T-helper 2 cell treated with Interferon-gamma antibody and Interleukin-4, amounts not matched to agents 100 ng/mL and 5 ng/mL, for 36 hours (primary cell): ENCODE measurements at regions not wholly inside any gene's neighbourhood (a gene's known extent, or its start where the extent isn't known, plus 50 kb on each side); places are given as distances from the start of the nearest gene placed in this dataset.

Experiments used
- intact Hi-C: fragments of 100-400 bp; cut with micrococcal nuclease; formaldehyde crosslinking; loops from one replicate; pipeline ENCODE4 v1.15.1; 2023

DNA sequence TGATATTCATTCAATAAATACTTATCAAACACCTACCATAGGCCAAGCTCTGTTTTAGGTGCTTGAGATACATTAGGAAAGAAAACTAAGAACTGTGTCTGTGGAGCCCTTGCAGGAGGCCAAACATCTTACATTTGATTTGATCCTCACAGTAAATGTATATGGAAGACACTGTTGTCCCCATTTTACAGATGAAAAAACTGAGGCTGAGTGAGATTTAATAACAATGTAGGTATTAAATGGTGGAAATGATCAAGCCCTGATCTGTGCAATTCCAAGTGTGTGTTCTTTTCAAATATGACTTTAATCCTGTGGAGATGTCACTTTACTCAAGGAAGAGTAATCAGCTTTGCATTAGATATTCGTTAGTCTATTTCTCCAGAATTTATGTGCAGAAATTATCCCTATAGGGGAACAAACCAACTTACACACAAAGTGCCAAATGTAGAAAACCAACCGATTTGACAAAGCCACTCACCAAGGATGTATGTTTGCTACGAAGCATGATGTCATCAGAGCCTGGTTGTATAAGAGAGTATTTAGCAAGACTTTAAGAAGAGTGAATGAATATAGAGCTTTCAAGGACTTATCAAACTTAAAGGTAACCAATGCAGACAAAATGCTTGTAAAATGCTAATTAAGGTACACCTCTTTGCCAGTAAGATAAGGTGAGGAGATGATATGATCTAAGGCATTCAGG is 153.9 kb upstream of the NFIB start:
- intact Hi-C loops: loop anchor here (5.0 kb wide), 1 partner anchor 299 kb away; no protein-coding TSS in a partner anchor

DNA sequence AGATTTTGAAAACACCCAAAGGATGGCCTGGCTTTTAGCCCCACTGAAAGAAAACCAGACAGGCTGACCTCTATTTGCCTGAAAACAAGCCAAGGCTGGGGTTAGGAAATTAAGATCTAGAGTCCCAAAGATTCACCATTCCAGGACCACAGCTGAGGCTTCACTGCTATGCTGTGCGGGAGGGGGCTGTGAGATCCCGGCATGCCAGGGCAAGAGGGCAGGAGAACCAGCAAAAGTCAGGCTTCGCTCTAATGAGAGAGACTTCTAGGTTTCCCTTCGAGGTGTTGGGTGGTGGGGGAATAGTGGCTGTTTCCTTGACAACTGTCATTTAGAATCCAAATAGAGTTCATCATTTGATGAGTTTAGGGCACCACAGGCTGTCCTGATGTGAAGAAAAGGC is 152.9 kb upstream of the NFIB start:
- intact Hi-C loops: loop anchor here (5.0 kb wide), 1 partner anchor 300 kb away; no protein-coding TSS in a partner anchor

GRCh38 chr9:14466429-14466818 is 152.5 kb upstream of the NFIB start:
- intact Hi-C loops: loop anchor here (5.0 kb wide), 1 partner anchor 301 kb away; no protein-coding TSS in a partner anchor

- intact Hi-C loops: no loop called here
Measured at GRCh38 chr9:14462950-14463349, 149.0 kb upstream of the NFIB start.

DNA sequence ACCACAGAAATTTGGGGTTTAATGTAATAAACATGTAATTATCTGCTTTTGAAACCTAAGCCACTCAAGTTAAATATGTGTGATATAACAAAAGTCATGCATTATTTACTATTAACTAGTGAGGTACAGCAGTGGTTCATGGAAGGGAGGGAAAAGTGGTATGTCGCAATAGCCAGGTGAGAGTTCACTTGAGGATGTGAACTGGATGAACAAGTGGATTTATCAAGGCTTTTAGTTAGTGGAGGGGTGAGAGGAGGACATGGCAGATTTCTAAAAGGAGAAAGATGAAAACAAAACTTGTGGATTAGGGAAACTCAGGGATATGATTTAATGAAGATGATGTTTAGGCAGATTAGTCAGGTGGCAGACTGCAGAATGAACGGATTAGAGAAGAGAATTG is 141.3 kb upstream of the NFIB start:
- intact Hi-C loops: no loop called here

DNA sequence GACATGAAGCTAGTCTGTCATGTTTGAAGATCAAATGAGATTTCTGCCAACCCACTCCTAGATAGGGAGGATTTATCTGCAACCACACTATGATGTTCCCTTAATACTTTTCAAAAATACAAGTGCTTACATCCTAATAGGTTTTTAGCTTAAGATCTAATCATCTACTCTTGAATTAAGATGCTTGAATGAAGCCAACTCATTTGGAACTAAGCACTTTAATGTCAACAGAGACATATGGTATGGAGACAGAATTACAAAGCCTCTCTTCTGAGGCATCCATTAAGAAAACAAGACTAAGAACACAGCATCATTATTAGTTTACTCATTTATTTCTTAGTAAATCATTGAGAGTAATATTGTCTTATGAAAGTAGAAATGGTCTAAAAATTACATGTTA is 139.3 kb upstream of the NFIB start:
- intact Hi-C loops: no loop called here

DNA sequence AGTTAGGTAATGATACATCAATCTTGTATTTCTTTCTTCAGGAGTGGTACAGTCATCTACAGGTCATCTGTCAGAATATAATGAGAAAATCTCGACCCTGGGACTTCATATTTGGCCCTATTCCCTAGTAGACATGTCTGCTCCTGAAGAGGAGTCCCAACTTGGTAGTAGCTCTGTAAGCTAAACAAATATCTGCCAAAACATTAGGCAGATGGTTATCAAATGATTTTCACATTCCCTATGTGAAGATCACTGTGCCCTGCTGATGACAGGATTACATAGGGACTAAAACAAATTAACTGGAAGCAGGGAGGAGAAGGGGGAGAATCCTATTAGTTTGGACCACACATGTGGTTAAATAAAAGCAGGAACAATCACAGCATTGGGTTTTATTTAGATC is 138.6 kb upstream of the NFIB start:
- intact Hi-C loops: no loop called here

GRCh38 chr9:14451949-14452348 is 138.0 kb upstream of the NFIB start:
- intact Hi-C loops: no loop called here

DNA sequence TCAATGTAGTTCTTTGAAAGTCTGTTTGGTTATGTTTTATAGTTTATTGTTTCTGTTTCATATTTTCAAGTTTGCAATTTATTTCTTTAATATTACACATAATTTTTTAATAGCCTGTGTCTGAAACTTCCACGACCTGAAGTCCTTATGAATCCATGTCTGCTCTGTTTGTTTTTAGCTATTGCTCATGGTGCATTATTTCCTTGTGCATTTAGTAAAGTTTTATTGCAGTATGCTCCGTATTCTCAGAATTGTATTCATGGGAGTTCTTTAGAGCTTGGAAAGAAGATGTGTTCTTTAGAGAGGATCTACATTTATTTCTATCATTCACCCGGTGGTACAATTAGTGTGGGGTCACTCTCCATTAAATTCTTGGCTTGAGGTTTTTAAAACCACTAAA is 133.2 kb upstream of the NFIB start:
- intact Hi-C loops: no loop called here

DNA sequence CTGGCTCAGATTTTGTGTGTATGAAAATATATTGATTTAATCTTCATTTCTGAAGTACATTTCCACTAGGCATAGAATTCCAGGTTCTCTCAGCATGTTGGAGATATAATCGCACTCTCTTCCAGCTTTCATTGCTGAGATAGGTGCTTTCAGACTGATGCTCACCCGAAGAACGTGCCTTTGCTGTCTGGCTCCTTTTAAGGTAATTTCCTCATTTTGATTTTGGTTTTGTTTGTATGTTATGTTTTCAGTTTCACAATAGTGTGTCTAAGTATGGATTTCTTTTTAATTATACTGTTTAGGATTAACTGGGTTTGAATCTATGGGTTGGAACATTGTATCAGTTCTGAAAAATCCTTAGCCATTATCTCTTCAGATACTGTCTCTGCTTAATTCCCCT is 132.0 kb upstream of the NFIB start:
- intact Hi-C loops: no loop called here

DNA sequence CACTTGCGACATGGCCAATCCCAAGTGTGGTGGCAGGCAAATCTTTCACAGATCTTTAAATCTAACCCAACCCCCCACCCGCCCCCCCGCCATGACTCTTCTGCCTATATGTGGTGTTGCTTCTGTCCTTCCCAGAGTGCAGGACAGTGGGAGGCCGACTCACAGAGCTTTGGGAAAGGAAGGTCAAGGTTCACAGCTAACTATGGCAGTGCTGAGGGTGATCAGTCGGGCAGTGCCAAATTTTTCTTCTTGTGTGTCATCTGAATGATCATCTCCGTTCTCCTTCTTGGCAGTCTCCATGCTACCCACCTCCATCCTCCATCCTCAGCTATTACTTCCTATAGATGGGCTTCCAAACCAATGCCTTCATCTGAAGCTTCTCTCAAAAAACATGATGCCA is 129.0 kb upstream of the NFIB start:
- intact Hi-C loops: no loop called here

DNA sequence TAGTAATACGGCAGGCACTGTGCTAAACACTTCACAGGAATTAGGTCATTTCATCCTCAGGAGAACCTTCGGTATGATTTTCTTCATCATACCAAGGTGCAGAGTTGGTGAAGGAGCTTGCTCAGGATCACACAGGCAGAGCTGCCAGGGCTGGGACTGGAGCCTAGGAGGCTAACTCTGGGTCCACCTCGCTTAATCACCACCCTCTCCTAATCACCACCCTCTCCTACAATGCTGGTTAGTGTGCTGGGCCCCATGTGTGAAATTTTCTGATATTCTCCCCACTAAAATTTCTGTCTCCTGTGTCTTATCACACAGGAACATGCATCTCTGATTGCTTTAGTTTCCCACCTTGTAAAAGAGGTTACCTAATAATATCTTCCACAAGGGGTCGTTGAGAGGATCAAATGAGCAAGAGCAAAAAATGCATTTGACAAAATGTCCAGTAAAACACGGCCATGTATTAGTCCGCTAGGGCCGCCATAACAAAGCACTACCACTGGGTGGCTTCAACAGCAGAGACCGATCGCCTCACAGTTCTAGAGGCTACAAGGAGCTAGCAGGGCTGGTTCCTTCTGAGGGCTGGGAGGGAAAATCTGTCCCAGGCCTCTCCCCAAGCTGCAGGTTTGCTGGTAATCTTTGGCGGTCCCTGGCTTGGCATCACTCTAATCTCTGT is 128.2 kb upstream of the NFIB start:
- intact Hi-C loops: no loop called here

DNA sequence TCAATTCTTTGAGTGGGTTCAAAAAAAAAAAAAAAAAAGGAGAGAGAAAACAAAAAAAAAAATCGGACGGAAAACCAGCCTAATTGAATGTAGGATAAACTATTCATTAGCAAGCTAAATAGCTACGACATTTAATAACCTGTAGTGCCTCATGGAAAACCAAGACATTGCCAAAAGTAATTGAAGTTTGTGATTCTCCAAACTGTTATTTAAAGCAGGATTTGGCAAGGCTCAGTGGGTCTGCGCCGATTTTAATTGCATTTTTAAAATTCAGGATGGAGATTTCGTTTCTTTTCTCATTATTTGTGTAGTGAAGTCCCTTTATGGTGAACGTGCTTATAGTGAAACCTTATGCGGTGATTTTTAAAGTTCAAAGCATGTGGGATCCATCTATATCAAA is 127.2 kb upstream of the NFIB start:
- intact Hi-C loops: no loop called here

DNA sequence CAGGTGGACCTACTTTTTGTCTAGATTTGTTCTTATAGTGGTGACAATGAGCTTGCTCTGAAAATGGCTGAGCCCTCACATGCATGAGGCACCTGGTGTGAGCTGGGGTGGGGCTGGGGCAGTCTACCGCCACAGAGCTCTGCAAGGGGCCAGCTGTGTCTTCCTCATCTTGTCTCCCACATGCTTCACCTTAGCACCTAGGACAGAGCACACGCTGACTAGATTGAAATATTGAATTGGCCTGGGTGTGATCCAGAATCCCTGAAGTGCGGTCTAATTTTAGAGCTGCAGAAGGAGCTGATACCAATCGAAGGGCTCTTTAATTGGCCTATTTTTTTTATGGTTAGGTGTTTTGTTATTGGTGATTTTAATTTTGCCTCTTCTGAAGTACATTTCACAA is 126.1 kb upstream of the NFIB start:
- intact Hi-C loops: no loop called here

DNA sequence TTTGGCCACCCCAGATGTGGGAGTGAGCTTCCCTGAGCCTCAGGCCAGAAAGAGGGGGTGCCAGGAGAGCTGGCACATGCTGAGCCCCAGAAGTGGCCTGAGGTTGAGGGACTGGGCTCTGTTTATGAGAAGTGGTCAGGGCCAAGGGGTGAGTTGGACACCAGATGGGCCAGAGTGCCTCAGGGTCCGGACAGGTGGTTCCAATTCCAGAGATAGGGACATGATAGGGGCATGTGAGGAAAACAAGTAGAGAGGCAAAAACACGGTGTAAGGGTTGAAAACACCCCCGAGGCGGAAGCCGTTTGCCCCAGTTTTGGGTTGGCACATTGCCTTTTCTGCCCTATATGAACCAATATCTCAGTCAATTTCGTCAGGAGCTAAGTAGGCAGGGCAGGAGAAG is 125.6 kb upstream of the NFIB start:
- intact Hi-C loops: no loop called here

- intact Hi-C loops: no loop called here
Measured at GRCh38 chr9:14438232-14439021, 124.5 kb upstream of the NFIB start.

DNA sequence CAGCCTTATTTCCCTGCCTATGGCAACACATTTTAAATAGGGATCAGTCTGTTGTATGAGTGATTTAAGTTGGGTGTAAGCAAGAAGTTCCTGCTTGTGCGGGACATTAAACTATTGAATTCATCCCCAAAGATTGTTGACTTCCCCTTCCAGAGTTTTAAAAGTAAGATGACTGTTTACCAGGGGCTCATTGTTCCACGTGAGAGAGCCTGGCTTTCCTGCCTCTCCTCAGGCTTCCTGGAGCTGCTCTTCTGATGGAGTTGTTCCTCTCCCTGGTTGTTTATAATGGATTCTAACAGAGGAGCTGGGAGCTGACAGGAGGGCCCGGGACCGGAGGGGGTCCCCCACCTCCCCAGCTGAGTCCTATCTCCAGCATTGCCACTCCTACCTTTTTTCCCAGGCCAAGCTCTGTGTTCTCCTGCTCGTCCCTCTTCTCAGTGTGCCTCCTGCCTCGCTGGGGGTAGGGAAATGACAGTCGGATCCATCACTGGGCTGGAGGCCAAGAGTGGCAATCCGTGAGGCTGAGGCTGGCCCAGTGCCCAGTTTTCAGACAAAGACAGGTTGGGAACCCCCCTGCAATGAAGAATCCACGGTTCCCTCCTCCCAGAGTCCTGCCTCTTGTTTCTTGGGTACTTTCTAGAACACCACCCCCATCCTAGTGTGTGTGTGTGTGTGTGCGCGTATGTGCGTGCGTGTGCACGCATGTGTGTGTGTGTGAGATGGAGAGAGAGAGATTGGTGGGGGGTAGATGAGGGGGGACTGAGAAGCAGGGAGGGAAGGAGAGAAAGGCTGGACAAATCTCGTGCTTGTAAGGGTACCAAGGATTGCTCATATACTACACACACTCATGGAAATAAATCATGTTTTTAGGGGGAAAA is 123.7 kb upstream of the NFIB start:
- intact Hi-C loops: no loop called here

- intact Hi-C loops: no loop called here
Measured at GRCh38 chr9:14435871-14436270, 121.9 kb upstream of the NFIB start.

DNA sequence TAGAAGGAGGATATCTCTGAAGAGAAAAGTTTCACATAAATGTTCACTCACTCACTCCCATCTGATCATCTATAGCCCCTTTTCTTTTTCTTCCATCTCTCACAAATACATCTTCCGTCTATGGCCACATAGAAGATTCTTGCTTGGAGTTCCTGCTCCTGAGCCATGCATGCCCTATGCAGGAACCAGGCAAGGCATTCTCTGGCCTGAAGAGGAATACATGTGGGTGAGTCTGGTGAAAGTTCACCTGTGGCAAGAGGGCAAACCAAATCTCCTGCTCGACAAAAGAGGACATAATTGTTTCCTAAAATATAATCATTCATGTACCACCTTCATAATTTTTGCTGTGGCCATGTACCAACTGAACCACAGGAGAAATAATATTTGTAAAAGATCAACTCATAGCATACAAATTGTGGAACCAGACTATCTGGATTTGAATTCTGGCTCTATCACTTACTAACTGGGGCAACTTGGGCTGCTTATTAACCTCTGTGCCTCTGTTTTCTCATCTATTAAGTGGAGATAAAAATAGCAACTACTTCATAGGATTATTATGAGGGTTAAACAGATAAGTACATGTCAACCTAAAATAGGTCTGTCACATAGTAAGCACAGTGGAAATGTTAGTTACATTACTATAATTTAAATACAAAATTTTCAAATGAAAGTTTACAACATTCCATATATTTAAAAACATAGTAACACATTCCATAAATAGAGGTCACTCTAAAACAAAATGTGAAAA is 121.2 kb upstream of the NFIB start:
- intact Hi-C loops: loop anchor here (5.0 kb wide), 1 partner anchor 1083 kb away; no protein-coding TSS in a partner anchor

- intact Hi-C loops: loop anchor here (5.0 kb wide), 1 partner anchor 1082 kb away; no protein-coding TSS in a partner anchor
Measured at GRCh38 chr9:14434158-14434504, 120.2 kb upstream of the NFIB start.
